NCI-H446 treated with DMSO at 0.1 percent for 48 hours (cell line): ENCODE measurements at regions not wholly inside any gene's neighbourhood (a gene's known extent, or its start where the extent isn't known, plus 50 kb on each side); places are given as distances from the start of the nearest gene placed in this dataset.
"Not testable (repeated sequence)": the region's sequence is repeated elsewhere in the genome, so short reads cannot be mapped to it uniquely, and the experiment has no call there.

Experiments used
- DNase-seq: peaks from one replicate; lab custom pipeline; 2025; lab: John Stamatoyannopoulos, UW

GRCh38 chr20:47897461-47897860 is 112.2 kb upstream of the SULF2 start:
- DNase-seq, result no peak

GRCh38 chr20:47892681-47893080 is 107.4 kb upstream of the SULF2 start:
- not testable (repeated sequence) for DNase-seq

- not testable (repeated sequence) for DNase-seq
Measured at GRCh38 chr20:47890708-47891107, 105.4 kb upstream of the SULF2 start.

DNA sequence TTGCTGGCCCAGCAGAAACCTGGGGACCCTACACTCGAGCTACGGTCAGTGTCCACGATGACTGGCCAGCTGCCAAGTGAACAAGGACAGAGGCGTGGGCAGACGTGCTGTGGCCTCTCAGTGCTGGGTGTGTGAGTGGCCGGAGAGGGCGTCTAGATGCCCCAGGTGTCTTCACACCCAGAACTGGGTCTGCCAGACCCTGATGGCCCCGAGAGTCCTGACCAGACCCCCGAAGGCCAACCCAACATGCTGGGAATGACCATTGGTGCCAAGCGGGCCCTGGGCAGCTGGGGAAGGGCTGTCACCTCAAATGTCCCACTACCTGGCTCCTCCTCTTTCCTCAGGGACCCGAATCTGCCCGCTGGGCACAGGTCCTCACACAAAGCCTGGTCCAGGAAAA is 104.5 kb upstream of the SULF2 start:
- DNase-seq, result not testable (repeated sequence)

DNA sequence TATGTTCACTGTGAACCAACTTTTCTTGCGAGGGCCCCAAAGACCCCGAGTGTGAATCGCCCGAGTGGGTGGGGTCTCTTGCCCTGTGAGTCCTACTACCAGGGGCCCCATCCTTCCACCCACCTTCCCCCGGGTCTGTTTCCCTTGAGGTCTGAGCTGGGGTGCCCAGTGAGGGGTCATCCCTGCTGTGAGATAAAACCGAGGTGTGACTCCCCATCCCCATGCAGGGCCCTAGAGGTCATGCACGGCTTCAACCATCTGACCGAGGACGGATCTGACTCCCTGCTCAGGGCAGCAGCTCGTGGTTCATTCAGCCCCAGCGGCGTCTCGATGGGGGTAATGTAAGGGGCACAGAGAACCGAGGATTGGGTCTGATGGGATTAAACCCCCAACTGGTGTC is 103.1 kb upstream of the SULF2 start:
- DNase-seq, result no peak

DNA sequence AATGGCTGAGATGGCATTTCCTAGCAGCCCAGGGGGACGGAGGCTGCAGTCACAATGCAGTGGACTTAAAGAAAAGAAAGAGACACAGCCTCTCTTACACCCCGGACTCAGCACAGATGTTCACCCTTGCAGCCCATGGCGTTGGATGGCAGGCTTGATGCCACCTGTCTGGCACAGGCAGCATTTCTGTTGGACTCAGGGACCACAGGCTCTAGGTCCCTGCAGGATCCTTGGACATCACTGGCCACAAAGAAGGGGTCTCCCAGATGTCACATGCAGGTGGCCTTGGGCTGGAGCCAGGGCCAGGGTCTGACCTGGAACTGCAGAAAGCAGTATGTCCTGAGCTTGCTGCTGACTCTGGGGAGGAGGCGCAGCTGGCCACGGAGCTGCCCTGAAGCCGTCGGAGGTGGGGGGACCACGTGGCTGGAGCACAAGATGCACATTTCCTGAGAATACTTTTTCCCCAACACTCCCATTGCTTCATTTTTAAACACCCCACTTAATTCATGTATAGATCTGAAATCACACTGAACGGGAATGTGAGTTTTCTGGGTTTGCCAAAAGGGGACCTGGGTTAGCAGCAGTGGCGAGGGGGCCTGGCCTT is 102.3 kb upstream of the SULF2 start:
- DNase-seq, result no peak

GRCh38 chr20:47887064-47887463 is 101.8 kb upstream of the SULF2 start:
- no peak for DNase-seq

DNA sequence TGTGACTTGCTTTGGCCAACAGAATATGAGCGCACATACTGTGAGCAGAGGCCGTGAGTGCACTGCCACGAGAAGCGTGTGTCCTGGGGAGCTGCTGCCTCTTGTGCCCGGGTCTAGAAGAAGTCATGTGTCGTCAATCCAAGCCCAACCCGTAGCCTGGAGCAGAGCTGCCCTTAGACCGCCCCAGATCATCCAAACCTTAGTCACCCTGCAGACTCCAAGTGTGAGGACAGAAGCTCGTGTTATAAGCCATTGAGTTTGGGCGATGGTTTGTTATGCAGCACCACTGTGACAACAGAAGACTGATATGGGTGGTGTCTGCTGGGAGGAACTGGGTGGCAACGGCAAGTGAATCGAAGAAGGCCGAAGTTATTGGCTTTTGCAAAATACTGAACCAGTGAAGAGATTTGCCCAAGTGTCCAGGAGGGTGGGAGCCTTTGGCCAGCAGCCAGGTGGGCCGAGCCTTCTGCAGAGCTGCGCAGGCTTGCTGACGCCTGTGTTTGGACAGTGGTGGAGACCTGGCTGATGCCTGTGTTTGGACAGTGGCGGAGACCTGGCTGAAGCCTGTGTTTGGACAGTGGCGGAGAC is 101.3 kb upstream of the SULF2 start:
- DNase-seq, result no peak

GRCh38 chr20:47885909-47886453 is 100.7 kb upstream of the SULF2 start:
- no peak for DNase-seq

GRCh38 chr20:47883940-47884339 is 98.7 kb upstream of the SULF2 start:
- DNase-seq, result not testable (repeated sequence)

GRCh38 chr20:47883186-47883585 is 97.9 kb upstream of the SULF2 start:
- DNase-seq, result no peak

GRCh38 chr20:47879771-47880170 is 94.5 kb upstream of the SULF2 start:
- DNase-seq, result no peak

- no peak for DNase-seq
Measured at GRCh38 chr20:47878601-47879027, 93.3 kb upstream of the SULF2 start.

DNA sequence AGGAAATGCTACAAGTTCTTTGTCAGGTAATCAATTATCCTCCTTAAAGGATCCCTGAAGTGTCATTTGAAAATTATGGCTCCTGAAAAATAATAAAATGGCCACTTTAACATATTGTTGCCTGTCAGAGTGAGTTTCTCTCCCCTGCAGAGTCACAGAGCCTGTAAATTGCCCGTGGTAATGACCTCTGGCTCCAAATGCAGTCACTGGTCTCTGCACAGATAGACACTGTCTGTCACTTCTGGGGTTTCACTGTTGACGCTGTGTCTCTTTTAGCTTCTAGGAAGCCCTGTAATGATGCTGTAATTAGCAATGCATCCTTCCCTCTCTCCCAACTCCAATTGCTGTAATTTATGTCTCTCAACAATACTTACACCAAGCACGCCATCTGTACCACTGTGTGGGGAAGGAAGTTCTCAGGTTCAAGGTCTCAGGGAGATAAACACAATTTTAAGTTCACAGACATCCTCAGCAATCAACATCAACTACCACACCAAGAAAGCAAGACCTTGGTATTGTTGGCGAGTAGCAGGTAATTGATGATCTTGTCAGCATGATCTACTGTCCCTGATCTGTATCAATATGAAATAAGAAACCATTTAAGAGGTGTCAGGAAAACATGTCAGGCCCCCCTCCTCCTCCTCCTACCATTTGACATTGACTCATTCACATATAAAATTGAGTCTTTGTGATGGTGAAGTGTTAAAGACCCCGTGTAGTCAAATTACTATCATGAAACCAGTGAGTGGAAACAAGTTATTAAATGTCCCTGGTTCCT is 91.2 kb upstream of the SULF2 start:
- no peak for DNase-seq

DNA sequence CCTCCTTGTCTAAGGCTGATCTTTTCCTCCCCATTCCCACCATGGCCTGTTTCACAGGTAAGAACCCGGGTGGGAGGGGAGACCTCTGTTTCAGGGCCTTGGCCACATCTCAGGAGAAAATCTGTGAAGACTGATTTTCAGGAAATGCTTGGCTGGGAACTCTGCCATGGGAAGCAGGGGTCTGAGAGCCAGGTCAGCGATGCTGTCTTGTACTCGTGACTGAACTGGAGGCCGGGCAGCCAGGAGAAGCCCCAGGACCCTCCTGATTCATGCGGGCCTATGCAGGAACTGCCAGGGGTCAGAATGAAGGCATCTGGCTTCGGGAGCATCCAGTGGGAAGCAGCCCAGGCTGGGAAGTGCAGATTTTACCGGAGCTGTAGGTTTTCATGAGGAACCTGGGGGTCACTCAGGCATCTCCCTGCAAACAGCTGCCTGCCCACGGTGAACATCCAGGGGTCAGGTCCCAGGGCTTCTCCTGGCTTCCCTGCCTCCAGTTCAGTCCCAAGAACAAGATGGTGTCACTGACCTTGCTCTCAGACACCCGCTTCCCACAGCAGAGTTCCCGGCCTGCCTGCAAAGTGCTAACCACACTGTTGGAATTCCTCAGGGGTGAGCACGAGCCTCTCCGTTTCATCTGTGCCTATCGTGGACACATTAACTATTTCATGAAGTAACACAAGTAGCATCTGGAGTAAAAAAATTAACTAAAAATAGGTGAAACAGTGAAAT is 90.2 kb upstream of the SULF2 start:
- DNase-seq, result no peak

- no peak for DNase-seq
Measured at GRCh38 chr20:47872341-47872740, 87.1 kb upstream of the SULF2 start.

GRCh38 chr20:47870475-47870874 is 85.2 kb upstream of the SULF2 start:
- no peak for DNase-seq

DNA sequence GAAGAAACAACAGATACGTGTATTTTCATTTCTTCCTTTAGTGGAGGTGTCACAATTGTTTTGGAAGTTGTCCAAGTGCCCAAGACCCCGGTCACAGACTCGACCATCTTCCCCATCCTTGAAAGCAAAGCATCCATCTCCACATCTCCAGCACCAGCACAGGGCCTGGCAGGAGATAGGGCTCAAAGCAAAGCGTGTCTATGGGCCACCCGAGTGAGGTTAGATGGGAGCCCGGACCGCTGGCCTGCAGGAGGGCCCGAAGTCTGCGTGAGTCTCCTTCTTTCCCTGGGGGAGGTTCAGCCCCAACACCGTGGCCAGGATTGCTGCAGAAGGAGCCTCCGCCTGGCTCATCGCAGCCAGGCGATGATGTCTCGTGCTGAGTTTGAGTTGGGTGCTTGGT is 83.5 kb upstream of the SULF2 start:
- DNase-seq, result no peak

DNA sequence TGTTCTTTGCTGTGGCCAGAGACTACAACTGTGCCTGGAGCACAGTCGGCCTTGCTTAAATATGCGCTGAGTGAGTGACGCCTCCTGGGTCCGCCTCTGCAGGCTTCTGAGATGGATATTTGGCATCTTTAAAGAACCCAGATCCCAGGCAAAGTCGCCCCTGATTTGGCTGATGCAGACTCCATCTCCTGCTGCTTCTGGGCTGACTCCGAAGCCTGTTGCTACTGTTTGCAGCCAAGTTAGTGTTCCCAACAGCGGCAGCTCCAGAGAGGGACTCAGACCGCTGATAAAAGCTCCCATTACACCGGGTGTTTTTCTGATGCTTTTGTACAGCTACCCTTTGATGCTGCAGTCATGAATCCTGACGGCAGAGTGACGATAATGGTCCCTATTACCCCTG is 83.0 kb upstream of the SULF2 start:
- DNase-seq, result no peak

GRCh38 chr20:47867831-47868230 is 82.5 kb upstream of the SULF2 start:
- no peak for DNase-seq

DNA sequence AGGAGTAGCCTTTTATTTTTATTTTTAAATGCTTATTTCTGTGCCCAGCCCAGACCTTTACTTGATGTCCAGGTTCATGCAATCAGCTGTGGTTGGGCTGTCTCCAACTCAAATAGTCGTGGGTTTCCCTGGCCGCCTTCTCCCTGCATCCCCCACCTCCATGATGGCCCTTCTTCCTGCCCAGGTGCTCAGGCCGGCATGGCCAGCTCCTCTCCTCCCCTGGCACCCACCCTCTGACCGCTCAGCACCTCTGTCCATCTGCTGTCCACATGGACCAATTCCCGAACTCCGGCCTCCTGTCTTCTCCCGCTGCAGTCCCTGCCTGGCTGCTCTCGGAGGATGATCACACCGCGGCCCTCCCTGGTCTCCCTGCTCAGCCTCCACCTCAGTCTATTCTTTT is 81.2 kb upstream of the SULF2 start:
- no peak for DNase-seq

DNA sequence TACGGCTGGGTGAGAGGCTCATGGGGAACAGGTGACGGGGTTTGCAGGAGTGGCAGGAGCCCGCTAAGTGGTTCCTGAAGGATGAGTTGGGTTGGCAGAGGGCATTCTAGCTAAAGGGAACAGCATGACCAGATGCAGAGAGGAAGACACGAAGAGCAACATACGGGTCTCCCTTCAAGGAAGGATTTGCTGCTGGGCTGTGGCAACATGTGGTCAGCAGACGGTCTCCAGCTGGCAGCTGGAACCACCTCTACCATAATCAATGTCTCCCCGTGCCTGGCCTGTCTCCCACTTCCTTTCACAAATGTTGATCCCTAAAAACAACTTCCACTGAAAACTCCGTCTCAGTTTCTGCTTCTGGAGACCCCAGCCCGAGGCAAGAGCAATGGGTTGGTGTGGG is 80.6 kb upstream of the SULF2 start:
- DNase-seq, result no peak
